Smooth muscle cell (in vitro differentiated cells): ENCODE measurements at regions not wholly inside any gene's neighbourhood (a gene's known extent, or its start where the extent isn't known, plus 50 kb on each side); places are given as distances from the start of the nearest gene placed in this dataset.
"Not testable (repeated sequence)": the region's sequence is repeated elsewhere in the genome, so short reads cannot be mapped to it uniquely, and the experiment has no call there.

Experiments used
- DNase-seq: peaks from one replicate; lab custom pipeline; 2025; ENCODE audit not compliant: unreplicated experiment; lab: John Stamatoyannopoulos, UW
- H2AFZ ChIP-seq: fragments of 200-600 bp; sonication (generic); 2 replicates; pipeline ENCODE4 v1.6.0; 2016; ENCODE audit warnings: antibody characterized with exemption, low read depth, mild to moderate bottlenecking
- H3F3A ChIP-seq: fragments of 200-600 bp; sonication (generic); 2 replicates; pipeline ENCODE4 v1.6.0; 2017; ENCODE audit warnings: antibody characterized with exemption, low read depth
- H3K27ac ChIP-seq: fragments of 200-600 bp; sonication (generic); 2 replicates; pipeline ENCODE4 v1.5.1; 2016; ENCODE audit warnings: low read depth, mild to moderate bottlenecking
- H3K27me3 ChIP-seq: fragments of 200-600 bp; sonication (generic); 2 replicates; pipeline ENCODE4 v1.6.1; 2016; ENCODE audit warnings: low read depth, mild to moderate bottlenecking
- H3K36me3 ChIP-seq: fragments of 200-600 bp; sonication (generic); 2 replicates; pipeline ENCODE4 v1.5.1; 2016; ENCODE audit warnings: low read depth
- H3K4me1 ChIP-seq: fragments of 200-600 bp; sonication (generic); 2 replicates; pipeline ENCODE4 v1.5.1; 2016; ENCODE audit warnings: low read depth
- H3K4me2 ChIP-seq: fragments of 200-600 bp; sonication (generic); 2 replicates; pipeline ENCODE4 v1.6.0; 2016; ENCODE audit warnings: mild to moderate bottlenecking
- H3K4me3 ChIP-seq: fragments of 200-600 bp; sonication (generic); 2 replicates; pipeline ENCODE4 v1.5.1; 2016; ENCODE audit warnings: mild to moderate bottlenecking
- H3K79me2 ChIP-seq: fragments of 200-600 bp; sonication (generic); 2 replicates; pipeline ENCODE4 v1.6.0; 2016; ENCODE audit warnings: low read depth, mild to moderate bottlenecking
- H3K9ac ChIP-seq: fragments of 200-600 bp; sonication (generic); 2 replicates; pipeline ENCODE4 v1.6.0; 2016; ENCODE audit warnings: low read depth
- H3K9me3 ChIP-seq: fragments of 200-600 bp; sonication (generic); replicated peaks from 2 replicates; pipeline ENCODE4 v1.5.1; 2016; ENCODE audit warnings: low read depth
- H4K20me1 ChIP-seq: fragments of 200-600 bp; sonication (generic); 2 replicates; pipeline ENCODE4 v1.6.0; 2016; ENCODE audit warnings: low read depth
- CTCF ChIP-seq: fragments of 200-600 bp; sonication (generic); IDR thresholded peaks from 2 replicates; pipeline ENCODE4 v1.5.1; 2017; ENCODE audit warnings: borderline replicate concordance, mild to moderate bottlenecking, antibody characterized with exemption; ENCODE audit not compliant: insufficient read depth, poor library complexity, severe bottlenecking
- WGBS: methylation state at CpG from one replicate; pipeline ENCODE4 v1.1.7; 2016; ENCODE audit warnings: low lambda C conversion rate; 5-methylcytosine and 5-hydroxymethylcytosine counted together

GRCh38 chr2:62391696-62392095 lies 114.3 kb downstream of the TMEM17 start:
- Histone ChIP-seq H3K9ac (no peak overlapping the region), H3K27me3 (no peaks in the 10 kb centered on the region), H4K20me1 (no peaks in the 10 kb centered on the region), H2AFZ (no peak overlapping the region), H3F3A (no peaks in the 10 kb centered on the region), H3K79me2 (no peaks in the 10 kb centered on the region), H3K4me2 (no peak overlapping the region), H3K4me1 (no peaks in the 10 kb centered on the region), H3K36me3 (no peaks in the 10 kb centered on the region), H3K27ac (no peak overlapping the region), H3K9me3 (no peaks in the 10 kb centered on the region), H3K4me3 (no peak overlapping the region)
- WGBS = 91% methylated on average over 1 of the region's 1 CpG
- TF ChIP-seq CTCF = no peak
- DNase-seq = no peak

- H3K9ac ChIP-seq, H3K9me3 ChIP-seq, H4K20me1 ChIP-seq, H3K4me1 ChIP-seq, H3K79me2 ChIP-seq, H3K27ac ChIP-seq, H3K4me3 ChIP-seq, DNase-seq, H2AFZ ChIP-seq, H3K4me2 ChIP-seq, H3K36me3 ChIP-seq, H3F3A ChIP-seq, H3K27me3 ChIP-seq: not testable (repeated sequence)
- WGBS = 81% methylated on average over 2 of the region's 2 CpGs
These were observed 119.6 kb downstream of the TMEM17 start for GRCh38 chr2:62386378-62386777.

DNA sequence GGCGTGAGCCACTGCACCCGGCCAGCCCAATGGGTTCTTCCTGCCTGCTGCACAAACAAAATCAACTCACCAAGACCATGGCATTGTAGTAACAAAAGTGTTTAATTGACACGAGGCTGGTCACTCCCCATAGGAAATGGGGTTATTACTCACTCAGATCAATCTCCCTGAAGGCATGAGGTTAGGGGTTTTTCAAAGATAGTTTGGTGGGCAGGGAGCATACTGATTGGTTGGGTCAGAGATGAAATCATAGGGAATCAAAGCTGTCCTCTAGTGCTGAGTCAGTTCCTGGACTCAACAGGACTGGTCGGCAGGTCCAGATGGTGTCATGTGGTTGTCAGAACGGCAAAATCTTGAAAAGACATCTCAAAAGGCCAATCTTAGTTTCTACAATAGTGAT lies 122.1 kb downstream of the TMEM17 start:
- Histone ChIP-seq H3K4me1 (peaks cover 9% of the 10 kb centered on the region), H3K27me3 (no peaks in the 10 kb centered on the region), H3K27ac (no peak overlapping the region), H4K20me1 (no peaks in the 10 kb centered on the region), H3K36me3 (no peaks in the 10 kb centered on the region), H3K9me3 (no peaks in the 10 kb centered on the region), H3K79me2 (no peaks in the 10 kb centered on the region), H3F3A (peaks cover 2% of the 10 kb centered on the region), H3K4me3 (no peak overlapping the region), H3K4me2 (no peak overlapping the region), H2AFZ (no peak overlapping the region), H3K9ac (no peak overlapping the region)
- DNase-seq = no peak
- 88% methylated on average over 5 of the region's 5 CpGs for WGBS
- TF ChIP-seq CTCF = no peak

DNA sequence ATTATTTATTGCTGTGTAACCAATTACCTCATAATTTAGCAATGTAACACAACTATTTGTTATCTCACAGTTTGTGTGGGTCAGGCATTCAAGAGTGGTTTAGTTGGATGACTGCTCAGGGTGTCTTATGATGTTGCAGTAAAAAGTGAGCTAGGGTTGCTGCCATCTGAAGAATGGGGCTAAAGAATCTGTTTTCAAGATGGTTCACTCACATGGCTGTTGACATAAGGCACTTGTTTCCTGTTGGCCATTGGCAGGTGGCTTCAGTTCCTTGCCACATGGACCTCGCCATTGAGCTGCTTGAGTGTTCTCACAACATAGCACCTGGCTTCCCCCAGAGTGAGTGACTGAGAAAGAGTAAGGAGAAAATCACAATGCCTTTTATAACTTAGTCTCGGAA lies 123.2 kb downstream of the TMEM17 start:
- Histone ChIP-seq H3K79me2 (no peaks in the 10 kb centered on the region), H3K4me1 (peaks cover 9% of the 10 kb centered on the region), H3K27me3 (no peaks in the 10 kb centered on the region), H2AFZ (peak overlapping the region; percentile 13), H3F3A (peaks cover 2% of the 10 kb centered on the region), H3K27ac (no peak overlapping the region), H3K36me3 (no peaks in the 10 kb centered on the region), H4K20me1 (no peaks in the 10 kb centered on the region), H3K9ac (no peak overlapping the region), H3K9me3 (no peaks in the 10 kb centered on the region), H3K4me3 (no peak overlapping the region), H3K4me2 (peak overlapping the region; percentile 25)
- TF ChIP-seq CTCF = no peak
- no peak for DNase-seq
- WGBS = 96% methylated on average over 2 of the region's 2 CpGs
